Limb (tissue), 2 donors: ENCODE measurements at regions not wholly inside any gene's neighbourhood (a gene's known extent, or its start where the extent isn't known, plus 50 kb on each side); places are given as distances from the start of the nearest gene placed in this dataset.

Source experiments
- DNase-seq, 2 donors: peaks; one replicate each; pipeline ENCODE4 v3.0.0-alpha.2; 2016; ENCODE audit errors: extremely low spot score in 2 of 2

DNA sequence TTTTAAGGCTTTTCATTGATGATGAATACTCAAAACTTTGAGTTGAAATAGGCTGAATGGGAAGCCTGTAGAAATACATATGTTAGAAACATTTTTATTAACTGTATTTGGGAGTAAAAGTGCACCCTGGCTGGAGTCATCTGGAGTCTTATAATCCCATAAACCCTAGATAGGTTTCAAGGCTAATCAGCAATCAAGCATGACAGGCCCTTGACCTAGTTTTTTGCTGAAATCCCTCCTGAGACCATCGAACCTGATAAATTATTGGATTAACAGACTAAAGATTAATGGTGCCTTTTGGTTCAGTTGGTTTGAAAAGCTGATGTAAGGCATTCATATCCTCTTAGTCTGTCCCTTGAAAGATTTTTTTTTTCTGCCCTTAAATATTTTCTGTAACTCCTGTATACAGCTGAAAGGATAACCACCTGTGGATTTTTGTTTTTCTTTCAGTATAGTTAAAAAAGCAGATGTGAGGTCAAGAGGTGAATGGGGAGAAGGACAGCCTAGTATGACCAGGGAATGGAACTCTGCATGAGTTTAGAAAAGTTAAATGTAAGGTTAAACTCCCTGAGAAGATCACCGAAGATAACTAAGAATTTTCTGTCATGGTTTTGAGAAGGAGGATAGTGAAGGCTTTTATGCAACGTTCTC is 69.4 kb upstream of the STXBP5L start:
- no peak for DNase-seq

DNA sequence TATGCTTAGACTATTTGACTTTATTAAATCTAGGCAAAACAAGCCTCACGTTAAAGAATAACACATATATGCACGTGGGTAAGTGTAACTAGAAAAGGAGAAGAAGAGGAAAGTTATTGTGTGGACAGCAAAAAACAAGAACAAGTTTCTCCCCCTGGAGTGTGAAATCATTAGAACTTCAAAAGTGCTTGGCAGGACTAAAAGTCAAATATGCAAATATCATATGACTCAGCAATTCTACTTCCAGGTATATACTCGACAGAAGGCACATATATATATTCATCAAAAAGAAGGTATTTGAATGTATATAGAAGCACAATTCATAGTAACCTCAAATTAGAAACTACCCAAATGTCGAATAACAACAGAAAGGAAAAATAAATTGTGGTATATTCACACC is 68.9 kb upstream of the STXBP5L start:
- DNase-seq, result no peak

DNA sequence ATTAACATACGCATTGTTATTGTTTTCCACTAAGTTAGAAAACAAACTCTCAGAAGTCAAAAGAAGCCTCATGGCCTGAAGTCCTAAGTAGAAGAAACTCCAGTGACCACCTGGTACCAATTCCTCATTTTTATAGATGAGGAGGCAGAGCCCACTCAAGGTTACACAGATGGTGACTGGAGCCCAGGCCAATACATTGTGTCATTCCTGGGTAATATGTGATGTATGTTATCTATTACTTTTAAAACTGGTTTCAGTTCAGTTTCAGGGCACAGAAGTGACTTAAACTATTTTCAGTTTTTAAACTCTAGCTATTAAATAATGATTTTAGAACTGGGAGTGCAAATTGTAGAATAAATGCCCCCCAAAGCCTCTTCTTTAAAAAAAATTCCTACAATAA is 66.7 kb upstream of the STXBP5L start:
- no peak for DNase-seq

DNA sequence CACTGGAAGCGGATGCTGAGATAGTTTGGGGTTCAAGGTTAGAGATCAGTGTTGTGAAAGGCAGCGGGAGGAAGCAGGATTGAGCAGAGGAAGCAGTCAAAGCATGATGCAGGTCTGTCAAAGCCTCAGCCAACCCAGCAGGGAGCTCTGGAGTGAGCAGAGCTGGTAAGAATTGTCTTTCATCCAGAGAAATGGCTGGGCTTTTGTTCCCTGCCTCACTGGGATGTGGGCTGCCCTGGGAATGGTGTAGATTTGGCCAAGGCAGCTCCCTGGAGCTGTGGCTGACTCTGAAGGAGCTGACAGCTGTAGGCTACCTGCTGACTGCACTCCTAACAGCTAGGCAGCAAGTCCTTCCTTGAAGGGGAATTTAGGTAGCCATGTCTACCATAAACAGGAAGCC is 61.9 kb upstream of the STXBP5L start:
- no peak for DNase-seq

GRCh38 chr3:120848503-120848902 is 59.5 kb upstream of the STXBP5L start:
- no peak for DNase-seq

DNA sequence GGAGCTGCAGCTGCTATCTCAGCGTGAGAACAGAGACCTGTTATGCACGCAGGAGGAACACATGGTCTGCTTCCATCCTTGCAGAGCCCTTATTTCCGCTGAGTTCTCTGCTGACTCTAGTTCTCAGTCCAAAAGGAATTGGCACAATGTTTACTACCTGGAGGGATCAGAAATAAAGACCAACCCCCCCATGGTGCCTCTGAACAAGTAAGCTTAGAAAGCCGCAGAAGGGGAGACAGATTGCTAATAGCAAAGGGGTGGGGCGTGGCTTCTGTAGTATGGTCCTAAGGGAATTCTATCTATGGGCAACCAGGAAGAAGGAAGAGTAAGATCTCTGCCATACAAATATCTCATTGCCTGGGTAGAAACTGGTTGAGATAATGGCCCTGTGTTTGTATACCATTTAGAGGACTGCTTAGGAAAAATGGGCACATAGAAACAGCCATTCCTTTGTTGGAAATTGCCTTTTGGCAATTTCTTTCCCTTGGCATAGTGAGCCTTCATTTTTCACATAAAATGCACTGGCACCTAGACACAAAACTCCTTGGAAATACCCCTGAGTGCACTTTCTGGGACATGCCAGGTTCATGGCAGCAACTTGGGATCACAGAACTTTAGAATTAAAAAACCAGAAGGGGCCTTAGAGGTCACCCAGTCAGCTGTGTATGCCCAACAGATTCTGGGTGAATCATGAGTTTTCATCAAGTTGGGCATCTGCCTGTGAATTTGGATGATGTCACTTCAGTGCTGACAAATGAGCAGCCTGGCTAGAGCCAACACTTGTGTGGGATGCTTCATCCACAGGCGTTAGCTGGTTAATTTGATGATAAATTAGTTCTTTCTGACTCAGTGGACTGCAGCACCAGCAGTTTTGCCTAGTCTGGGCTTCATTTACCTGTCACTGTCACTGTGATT is 57.4 kb upstream of the STXBP5L start:
- DNase-seq, result no peak

DNA sequence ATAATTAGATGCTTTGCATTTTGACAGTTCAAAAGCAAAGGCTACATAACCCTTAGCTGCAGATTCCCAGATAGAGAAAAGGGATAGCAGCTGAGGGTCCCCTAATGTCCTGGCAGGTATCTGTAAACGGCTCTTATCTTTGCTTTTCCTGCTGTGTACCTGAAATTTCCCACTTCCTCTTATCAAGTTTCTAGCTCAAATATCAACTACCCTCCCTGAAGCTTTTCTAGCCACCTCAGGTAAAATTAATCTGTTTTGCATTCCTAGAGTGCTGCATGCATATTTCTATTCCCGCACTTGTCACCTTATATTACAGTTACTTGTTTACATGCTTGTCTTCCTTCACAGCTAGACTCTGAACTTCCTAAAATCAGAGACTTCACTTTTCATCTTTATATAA is 55.6 kb upstream of the STXBP5L start:
- no peak for DNase-seq

GRCh38 chr3:120853416-120853815 is 54.6 kb upstream of the STXBP5L start:
- DNase-seq, result no peak

GRCh38 chr3:120854908-120855526 is 53.0 kb upstream of the STXBP5L start:
- no peak for DNase-seq

- peak; percentile 51 to 65 for DNase-seq
Measured at GRCh38 chr3:120855665-120856437, 52.2 kb upstream of the STXBP5L start.
